ENCODE measurements at regions not wholly inside any gene's neighbourhood (a gene's known extent, or its start where the extent isn't known, plus 50 kb on each side); places are given as distances from the start of the nearest gene placed in this dataset.
"Not testable (repeated sequence)": the region's sequence is repeated elsewhere in the genome, so short reads cannot be mapped to it uniquely, and the experiment has no call there.

- no peak for DNase-seq (ENCODE audit: low read depth)
- no peak for TF ChIP-seq CTCF (IDR thresholded peaks at IDR 0.05; ENCODE audit: low read length, missing control alignments)
- H3K4me3 ChIP-seq (replicated peaks; ENCODE audit: low read depth, low read length) = no peak overlapping the region
Observed at GRCh38 chr2:8139668-8140200, 542.1 kb upstream of the ID2 start.

GRCh38 chr2:8141079-8141707 lies 540.7 kb upstream of the ID2 start:
- no peak for DNase-seq (ENCODE audit: low read depth)
- no peak for TF ChIP-seq CTCF (IDR thresholded peaks at IDR 0.05; ENCODE audit: low read length, missing control alignments)
- no peak overlapping the region for H3K4me3 ChIP-seq (replicated peaks; ENCODE audit: low read depth, low read length)

- no peak overlapping the region for H3K4me3 ChIP-seq (replicated peaks; ENCODE audit: low read depth, low read length)
- DNase-seq (ENCODE audit: low read depth) = no peak
- no peak for TF ChIP-seq CTCF (IDR thresholded peaks at IDR 0.05; ENCODE audit: low read length, missing control alignments)
Observed at GRCh38 chr2:8141780-8142179, 540.1 kb upstream of the ID2 start.

GRCh38 chr2:8142461-8142860 lies 539.4 kb upstream of the ID2 start:
- DNase-seq (ENCODE audit: low read depth) = no peak
- H3K4me3 ChIP-seq (replicated peaks; ENCODE audit: low read depth, low read length) = no peak overlapping the region
- TF ChIP-seq CTCF (IDR thresholded peaks at IDR 0.05; ENCODE audit: low read length, missing control alignments) = no peak

- no peak for DNase-seq (ENCODE audit: low read depth)
- TF ChIP-seq CTCF (IDR thresholded peaks at IDR 0.05; ENCODE audit: low read length, missing control alignments) = no peak
- H3K4me3 ChIP-seq (replicated peaks; ENCODE audit: low read depth, low read length) = no peak overlapping the region
Observed at GRCh38 chr2:8144131-8144631, 537.7 kb upstream of the ID2 start.

GRCh38 chr2:8144785-8145184 lies 537.1 kb upstream of the ID2 start:
- H3K4me3 ChIP-seq (replicated peaks; ENCODE audit: low read depth, low read length) = no peak overlapping the region
- no peak for TF ChIP-seq CTCF (IDR thresholded peaks at IDR 0.05; ENCODE audit: low read length, missing control alignments)
- DNase-seq (ENCODE audit: low read depth) = peak; percentile 54

- DNase-seq (ENCODE audit: low read depth) = not testable (repeated sequence)
Observed at GRCh38 chr2:8145375-8145774, 536.5 kb upstream of the ID2 start.

More at GRCh38 chr2:8145375-8145774, 536.5 kb upstream of the ID2 start:
- H3K4me3 ChIP-seq (replicated peaks; ENCODE audit: low read depth, low read length) = not testable (repeated sequence)

Measured in fibroblast of pulmonary artery (primary cell).